ENCODE measurements at regions not wholly inside any gene's neighbourhood (a gene's known extent, or its start where the extent isn't known, plus 50 kb on each side); places are given as distances from the start of the nearest gene placed in this dataset.

GRCh38 chr1:114339379-114339778 lies 171.6 kb downstream of the TRIM33 start:
- Histone ChIP-seq H3K4me1 (peaks cover 0 to 15% (median 0%) of the 10 kb centered on the region in 12 donors), H3K27ac (no peak overlapping the region), H3K27me3 (peaks cover 0 to 3% (median 0%) of the 10 kb centered on the region in 9 donors), H3K9me3 (no peaks in the 10 kb centered on the region), H3K4me3 (no peak overlapping the region), H3K36me3 (no peaks in the 10 kb centered on the region)
- no peak for DNase-seq
- ATAC-seq = no peak
- no peak for TF ChIP-seq POLR2A (IDR thresholded peaks at IDR 0.05)
- TF ChIP-seq CTCF (IDR thresholded peaks at IDR 0.05) = no peak
- WGBS, 4 donors = 71 to 77% (median 74%) methylated on average over 5 to 6 of the region's 6 CpGs
- intact Hi-C loops (cut with DNase I) = no loop called here

GRCh38 chr1:114338191-114338890 lies 172.7 kb downstream of the TRIM33 start:
- DNase-seq (no peak), ATAC-seq (no peak)
- H3K36me3 ChIP-seq = no peaks in the 10 kb centered on the region
- no peak for TF ChIP-seq CTCF (IDR thresholded peaks at IDR 0.05)
- TF ChIP-seq POLR2A (IDR thresholded peaks at IDR 0.05) = no peak
- H3K4me1 ChIP-seq = peaks cover 0 to 15% (median 0%) of the 10 kb centered on the region in 12 donors
- 59 to 65% (median 61%) methylated on average over 11 of the region's 11 CpGs for WGBS, 4 donors
- no peaks in the 10 kb centered on the region for H3K9me3 ChIP-seq
- no peak overlapping the region for H3K27ac ChIP-seq
- H3K4me3 ChIP-seq = no peak overlapping the region
- intact Hi-C loops (cut with DNase I) = no loop called here
- H3K27me3 ChIP-seq = peaks cover 0 to 3% (median 0%) of the 10 kb centered on the region in 9 donors

- Histone ChIP-seq H3K4me3 (no peak overlapping the region), H3K4me1 (peaks cover 0 to 6% (median 0%) of the 10 kb centered on the region in 12 donors), H3K27me3 (peaks cover 0 to 3% (median 0%) of the 10 kb centered on the region in 9 donors), H3K9me3 (no peaks in the 10 kb centered on the region), H3K36me3 (no peaks in the 10 kb centered on the region), H3K27ac (no peak overlapping the region)
- ATAC-seq (no peak), DNase-seq (no peak)
- intact Hi-C loops (cut with DNase I) = no loop called here
- 70 to 84% (median 75%) methylated on average over 4 of the region's 4 CpGs for WGBS, 4 donors
- TF ChIP-seq CTCF (IDR thresholded peaks at IDR 0.05) = no peak
- no peak for TF ChIP-seq POLR2A (IDR thresholded peaks at IDR 0.05)
Measured at GRCh38 chr1:114337417-114337816, 173.6 kb downstream of the TRIM33 start.

- no peaks in the 10 kb centered on the region for H3K36me3 ChIP-seq
- H3K27ac ChIP-seq = no peak overlapping the region
- DNase-seq (no peak), ATAC-seq (no peak)
- no peaks in the 10 kb centered on the region for H3K9me3 ChIP-seq
- no peak for TF ChIP-seq POLR2A (IDR thresholded peaks at IDR 0.05)
- TF ChIP-seq CTCF (IDR thresholded peaks at IDR 0.05) = no peak
- H3K4me1 ChIP-seq = peaks cover 0 to 5% (median 0%) of the 10 kb centered on the region in 12 donors
- peaks cover 0 to 3% (median 0%) of the 10 kb centered on the region in 9 donors for H3K27me3 ChIP-seq
- no peak overlapping the region for H3K4me3 ChIP-seq
- intact Hi-C loops (cut with DNase I) = no loop called here
- whole genome bisulfite sequencing, 4 donors = 94 to 97% (median 96%) methylated on average over 2 of the region's 2 CpGs
Measured at GRCh38 chr1:114336360-114336759, 174.6 kb downstream of the TRIM33 start.
